Stimulated activated CD8-positive, alpha-beta memory T cell treated with anti-CD3 and anti-CD28 coated beads, Interleukin-2, amount 100 ng/mL, for 48 hours (primary cell): ENCODE measurements at regions not wholly inside any gene's neighbourhood (a gene's known extent, or its start where the extent isn't known, plus 50 kb on each side); places are given as distances from the start of the nearest gene placed in this dataset.
"Not testable (repeated sequence)": the region's sequence is repeated elsewhere in the genome, so short reads cannot be mapped to it uniquely, and the experiment has no call there.

Experiments
- DNase-seq, 2 donors: peaks; one replicate each; pipeline ENCODE4 v3.0.0-alpha.2; 2020; ENCODE audit warnings: low read depth in 2 of 2

DNA sequence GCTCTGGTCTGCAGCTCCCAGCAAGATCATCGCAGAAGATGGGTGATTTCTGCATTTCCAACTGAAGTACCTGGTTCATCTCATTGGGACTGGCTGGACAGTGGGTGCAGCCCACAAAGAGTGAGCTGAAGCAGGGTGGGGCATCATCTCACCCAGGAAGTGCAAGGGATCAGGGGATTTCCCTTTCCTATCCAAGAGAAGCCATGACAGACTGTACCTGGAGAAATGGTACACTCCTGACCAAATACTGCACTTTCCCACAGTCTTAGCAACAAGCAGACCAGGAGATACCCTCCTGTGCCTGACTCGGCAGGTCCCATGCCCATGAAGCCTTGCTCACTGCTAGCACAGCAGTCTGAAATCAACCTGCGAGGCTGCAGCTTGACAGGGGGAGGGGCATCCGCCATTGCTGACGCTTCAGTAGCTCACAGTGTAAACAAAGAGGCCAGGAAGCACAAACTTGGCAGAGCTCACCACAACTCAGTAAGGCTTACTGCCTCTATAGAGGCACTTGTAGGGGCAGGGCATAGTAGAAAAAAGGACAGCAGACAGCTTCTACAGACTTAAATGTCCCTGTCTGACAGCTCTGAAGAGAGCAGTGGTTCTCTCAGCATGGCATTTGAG is 60.5 kb downstream of the AREG start:
- not testable (repeated sequence) for DNase-seq

DNA sequence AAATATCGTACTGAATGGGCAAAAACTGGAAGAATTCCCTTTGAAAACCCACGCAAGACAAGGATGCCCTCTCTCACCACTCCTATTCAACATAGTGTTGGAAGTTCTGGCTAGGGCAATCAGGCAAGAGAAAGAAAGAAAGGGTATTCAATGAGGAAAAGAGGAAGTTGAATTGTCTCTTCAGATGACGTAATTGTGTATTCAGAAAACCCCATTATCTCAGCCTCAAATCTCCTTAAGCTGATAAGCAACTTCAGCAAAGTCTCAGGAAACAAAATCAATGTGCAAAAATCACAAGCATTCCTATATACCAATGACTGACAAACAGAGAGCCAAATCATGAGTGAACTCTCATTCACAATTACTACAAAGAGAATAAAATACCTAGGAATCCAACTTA is 64.4 kb downstream of the AREG start:
- DNase-seq = not testable (repeated sequence)

GRCh38 chr4:74516303-74516702 is 71.4 kb downstream of the AREG start:
- DNase-seq = no peak

DNA sequence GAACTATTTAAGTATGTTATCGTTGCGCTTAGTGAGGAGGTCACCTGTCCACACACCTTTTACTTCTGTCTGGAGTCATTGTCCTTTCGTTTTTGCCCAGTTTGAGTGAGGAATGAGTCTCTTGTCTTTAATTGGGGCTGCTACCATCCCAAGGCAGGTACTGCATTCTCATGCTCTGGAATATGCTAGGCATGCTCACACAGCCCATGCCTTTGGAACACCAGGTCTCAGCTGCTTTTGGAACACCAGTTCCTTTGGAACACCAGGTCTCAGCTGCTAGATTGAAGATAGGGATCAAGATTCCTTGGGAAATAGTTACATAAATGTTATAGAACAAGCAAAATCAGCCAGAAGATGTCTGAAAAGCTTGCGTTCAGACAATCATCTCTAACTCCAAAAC is 73.1 kb downstream of the AREG start:
- no peak for DNase-seq

DNA sequence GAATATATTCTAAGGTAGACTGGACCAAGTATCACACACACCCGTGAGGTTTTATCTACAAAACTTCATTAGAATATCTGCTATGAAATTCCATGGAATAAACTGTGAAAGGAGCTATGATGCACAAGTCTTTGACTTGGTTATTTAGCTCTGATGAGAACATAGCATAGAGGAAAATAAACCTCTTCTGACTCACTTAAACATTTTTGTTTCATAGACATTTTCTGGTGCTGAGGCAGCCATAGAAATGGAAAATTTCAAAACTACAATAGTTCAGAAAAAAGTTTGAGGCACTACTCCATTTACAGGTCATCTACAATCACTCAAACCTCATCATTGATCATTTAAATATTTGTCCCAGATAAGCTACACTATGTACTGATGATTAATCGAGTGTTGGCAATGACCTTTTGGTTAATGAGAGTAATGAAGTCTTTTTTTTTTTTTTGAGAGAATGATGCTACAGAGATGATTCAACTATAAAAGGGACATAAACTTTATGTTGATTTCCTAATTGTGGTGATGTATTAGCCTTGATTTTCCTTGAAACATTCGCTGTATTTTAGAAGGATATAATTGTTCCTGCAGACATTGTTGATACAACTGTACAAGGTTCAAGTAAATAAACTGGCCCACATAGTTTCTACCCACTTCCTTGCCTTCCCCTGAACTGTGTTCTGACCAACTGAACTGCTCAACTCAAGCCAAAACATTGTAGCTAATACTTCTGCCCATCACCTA is 77.5 kb downstream of the AREG start:
- no peak for DNase-seq

- no peak for DNase-seq
Observed at GRCh38 chr4:74523096-74523495, 78.2 kb downstream of the AREG start.

DNA sequence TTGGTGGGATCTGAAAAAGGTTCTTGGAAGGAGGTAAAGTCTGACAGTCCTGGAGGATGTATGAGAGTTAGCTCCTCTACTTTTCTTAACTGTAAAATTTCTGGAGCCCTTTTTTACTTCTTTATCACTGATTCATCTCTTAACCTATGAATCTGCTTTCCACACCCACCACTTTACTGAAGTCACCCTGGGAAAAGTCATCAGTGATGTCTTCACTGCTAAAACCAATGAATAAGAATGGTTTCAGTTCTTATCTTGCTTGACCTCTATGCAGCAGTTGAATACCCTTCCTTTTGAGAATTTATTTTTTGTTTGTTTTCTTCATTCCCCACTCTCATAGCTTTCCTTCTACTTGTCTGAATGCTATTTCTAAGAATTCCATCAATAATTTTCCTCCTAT is 80.0 kb downstream of the AREG start:
- no peak for DNase-seq

DNA sequence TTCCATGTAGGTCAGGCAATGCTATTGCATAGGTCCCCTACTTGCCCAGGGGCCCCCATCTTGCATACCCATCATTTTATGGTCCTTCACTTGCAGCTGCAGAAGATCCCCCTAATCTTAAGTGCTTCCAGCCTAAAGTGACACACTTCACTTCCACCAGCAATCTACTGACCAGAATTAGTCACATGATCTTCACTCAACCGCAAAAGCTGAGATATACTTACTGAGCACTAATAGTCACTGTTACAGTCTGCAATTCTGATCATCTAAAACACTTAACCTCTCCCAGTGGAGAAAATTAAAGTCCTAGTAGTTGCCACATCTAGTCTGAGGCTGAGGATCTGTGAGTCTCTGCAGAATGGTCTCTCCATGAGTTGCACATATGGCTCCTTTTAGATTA is 82.1 kb downstream of the AREG start:
- no peak for DNase-seq

DNA sequence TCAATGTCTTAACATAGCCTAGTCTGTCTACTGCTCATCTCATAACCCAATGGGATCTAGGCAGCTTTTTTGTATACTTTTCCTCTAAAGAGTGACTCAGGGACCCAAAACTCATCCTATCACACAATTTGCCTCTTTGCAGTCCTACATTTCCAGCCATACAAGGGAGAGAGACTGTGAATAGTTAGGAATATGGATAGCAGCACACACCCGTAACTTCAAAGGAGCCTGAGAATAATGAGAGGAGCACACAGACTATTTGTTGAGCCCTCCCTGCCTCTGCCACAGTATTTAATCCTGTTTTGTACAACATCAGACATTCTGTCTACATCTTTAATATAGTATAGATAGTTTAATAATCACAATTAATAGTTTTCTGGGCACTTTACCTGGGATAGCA is 83.2 kb downstream of the AREG start:
- DNase-seq = no peak

DNA sequence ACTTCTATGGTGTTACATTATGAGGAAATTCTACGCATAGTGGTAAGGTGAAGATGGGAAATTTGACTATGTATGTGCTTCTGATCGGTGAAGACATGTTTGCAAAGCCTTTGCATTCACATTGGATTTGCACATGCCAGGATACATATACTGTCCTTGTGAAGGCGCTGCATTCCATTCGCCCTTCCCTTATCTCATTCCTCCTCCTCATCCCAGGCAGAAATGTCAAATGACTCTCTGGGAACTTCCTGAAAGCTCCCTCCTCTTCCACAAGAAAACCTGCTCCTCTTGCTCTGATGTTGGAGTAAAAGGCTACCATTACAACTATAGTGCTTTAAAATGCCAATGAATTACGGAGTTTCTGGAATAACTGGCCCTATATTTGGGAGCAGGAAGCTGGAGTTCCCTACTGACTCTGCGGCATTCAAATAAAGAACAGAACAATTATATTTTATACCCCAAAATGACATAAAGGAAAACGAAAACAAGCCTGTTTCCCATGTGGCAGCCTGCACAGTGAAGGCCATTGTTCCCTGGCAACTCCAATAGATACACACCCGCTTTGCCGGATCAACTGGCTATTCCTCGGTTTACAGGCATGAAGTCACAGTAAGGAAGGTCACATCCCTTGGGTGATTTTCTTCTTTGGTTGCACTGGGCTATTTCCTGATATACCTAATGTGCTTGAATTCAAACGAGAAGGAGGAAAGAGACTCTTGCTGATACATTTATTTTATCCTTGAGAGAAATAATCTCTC is 84.5 kb downstream of the AREG start:
- DNase-seq = no peak

DNA sequence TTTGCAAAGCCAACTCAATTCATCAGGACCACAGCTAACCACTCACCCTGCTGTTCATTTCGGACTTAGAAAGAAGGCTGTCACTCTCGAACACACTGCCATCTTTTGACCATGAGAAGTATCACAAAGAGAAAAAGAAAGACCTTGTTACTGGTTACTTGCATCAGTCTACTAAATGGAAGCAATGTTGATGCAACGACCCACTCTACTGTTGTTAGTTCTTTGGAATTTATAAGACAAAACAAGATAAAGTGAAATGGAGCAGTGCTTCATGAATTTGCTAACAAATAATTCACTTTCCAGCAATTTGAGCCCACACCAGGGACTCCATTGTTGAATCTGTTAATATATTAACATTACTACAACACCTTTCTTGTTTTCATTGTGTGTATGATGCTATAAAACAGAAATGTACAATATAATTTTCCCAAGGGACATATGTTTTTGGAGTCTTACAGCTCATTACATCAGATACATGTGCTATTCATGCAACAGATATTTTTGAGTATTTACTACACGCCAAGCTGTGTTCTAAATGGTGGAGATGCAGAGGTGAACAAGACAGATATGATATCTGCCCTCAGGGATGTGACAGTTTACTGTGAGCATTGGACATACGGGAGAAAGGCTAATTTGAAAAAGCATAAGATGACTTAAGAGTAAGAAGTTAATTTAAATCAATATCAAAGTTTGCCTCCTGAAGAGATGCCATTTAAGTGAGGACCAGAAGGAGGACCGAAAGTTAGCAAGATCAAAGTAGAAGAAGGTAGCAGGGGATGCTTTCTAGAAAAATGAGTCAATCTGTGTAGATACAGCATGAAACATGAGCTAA is 87.2 kb downstream of the AREG start:
- DNase-seq = no peak

GRCh38 chr4:74534121-74534520 is 89.2 kb downstream of the AREG start:
- no peak for DNase-seq

DNA sequence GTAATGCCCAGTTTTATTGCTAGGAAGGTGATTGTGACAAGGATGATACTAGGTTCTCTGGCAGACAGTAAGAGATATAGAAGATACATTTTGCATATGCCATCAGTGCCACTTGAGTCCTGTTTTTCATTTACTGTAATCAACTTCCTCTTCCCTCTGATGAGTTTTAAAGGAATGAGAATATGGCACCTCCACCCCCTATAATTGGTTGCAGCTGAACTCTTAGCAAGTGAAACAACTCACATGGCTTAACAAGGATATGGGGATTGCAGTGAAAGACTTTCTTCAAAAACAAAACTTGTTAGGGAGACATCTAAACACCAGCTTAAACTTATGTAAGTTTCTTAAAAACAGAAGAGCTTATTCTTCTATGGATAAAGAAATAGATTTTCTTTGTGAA is 90.0 kb downstream of the AREG start:
- DNase-seq = no peak

DNA sequence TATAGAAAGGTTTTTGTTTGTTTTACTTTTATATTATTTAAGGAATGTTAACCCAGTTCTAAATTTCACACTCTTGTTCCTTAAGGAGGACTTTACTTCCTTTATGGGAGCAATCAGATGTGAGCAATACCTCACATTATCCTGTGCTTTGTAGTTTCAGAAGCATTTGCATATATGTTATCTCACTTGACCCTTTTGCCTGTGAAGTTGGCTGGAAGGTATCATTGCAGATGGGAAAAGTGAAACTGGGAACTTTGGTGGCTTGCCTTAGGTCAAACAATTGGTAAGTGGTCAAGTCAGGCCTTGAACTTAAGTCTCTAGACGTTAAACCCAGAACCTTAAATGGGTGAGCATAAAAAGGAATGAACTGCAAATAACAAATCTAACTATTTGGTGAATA is 90.6 kb downstream of the AREG start:
- DNase-seq = no peak

DNA sequence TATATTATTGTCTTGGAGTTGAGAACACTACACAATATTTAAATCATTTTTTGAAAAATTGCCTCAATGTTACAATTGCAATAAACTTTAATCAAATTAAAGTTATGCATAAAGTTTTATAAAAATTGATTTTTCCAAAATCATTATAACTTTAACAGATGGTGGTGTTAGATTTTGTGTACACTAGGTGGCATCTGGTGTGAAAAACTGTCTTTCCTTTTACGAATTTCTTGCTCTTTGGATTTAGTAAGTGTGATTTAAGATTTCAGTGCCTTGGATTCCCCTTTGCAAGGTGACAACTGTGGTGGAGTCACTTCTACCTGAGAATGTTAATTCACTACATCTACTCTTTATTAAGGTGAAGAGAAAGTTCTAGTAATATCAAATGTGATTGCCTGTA is 91.6 kb downstream of the AREG start:
- no peak for DNase-seq

DNA sequence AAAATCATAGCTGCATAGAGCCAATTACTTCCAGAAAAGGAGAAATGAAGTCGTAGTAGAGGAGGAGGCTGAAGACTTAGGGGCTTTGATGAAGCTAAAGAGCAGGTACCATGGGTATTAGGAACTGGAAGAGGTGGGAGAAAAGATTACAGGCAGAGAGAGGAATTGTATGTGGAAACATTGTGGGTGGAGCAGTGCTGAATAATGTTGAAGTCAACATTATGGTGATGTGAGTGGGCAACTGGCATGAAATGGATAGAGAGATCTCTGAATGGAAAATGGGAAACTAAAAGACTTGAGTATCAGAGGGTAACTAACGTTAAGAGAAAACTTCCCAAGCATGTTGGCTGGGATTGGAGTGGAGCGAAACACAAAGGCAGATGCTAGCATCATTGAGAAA is 92.5 kb downstream of the AREG start:
- no peak for DNase-seq

- DNase-seq = no peak
Observed at GRCh38 chr4:74539044-74539790, 94.3 kb downstream of the AREG start.

GRCh38 chr4:74540193-74540592 is 95.3 kb downstream of the AREG start:
- no peak for DNase-seq

DNA sequence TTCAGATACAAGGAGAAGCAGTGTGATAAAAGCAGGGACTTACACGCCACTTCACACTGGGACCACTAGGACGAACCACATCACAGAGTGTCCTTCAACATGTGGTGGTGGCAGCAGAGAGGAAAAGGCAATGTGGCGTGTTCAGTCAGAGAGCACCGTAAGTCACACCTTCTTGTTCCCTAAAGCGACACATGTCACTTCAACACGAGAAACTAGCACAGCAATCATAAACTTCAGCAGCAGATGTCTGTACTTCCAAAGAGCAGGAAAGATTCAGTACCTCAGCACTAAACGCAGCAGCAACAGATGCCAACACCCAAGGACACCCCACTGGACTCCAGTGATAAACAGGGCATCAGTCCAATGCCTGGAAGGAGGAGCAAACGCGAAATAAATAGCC is 96.7 kb downstream of the AREG start:
- no peak for DNase-seq

DNA sequence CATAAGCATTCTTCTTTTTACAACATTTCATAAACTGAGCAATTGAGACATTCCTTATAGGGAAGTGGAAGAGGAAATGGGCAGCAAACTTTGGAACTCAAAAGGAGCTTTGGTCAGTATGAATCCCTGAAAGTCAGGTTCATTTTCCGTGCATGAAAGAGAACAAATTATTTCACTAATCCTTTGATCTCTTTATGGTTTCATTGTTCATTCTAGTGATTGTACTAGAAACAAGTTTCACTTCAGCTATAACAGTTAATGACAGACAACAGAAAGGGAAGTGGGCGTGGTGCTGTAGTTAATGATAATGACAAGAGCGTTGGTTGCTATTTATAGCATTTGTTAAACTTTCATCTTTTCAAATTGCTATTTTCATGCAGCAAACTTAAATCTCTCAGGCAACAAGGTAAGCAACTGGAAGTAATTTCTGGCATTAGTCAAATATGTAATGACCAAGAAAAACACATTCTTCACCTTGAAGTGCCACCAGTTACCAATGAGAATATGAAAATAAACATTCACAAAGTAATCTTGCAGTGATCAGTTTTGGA is 98.4 kb downstream of the AREG start:
- no peak for DNase-seq

DNA sequence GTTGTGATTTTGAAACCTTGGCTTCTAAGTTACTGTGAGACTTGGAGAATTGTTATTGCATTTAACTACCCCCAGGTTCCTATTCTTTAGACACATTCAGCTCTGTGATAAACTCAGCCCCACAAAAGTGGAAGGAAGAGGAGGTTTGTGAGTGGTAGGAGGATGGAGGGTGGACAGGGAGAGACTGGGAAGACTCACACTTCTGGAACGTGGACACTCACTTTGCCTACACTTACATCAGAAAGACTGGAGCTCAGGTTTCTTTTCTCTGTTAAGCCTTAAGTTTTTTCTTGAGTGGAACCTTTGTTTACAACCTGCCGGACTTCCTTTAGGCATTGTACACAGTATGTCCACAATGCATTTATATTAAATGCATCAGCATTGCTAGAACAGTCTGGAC is 99.0 kb downstream of the AREG start:
- no peak for DNase-seq
